OCI-LY1 (cell line): ENCODE measurements at regions not wholly inside any gene's neighbourhood (a gene's known extent, or its start where the extent isn't known, plus 50 kb on each side); places are given as distances from the start of the nearest gene placed in this dataset.

Experiments used
- H2AFZ ChIP-seq: fragments of 200-600 bp; sonication (generic), shearing (Covaris generic); 2 replicates; pipeline ENCODE4 v1.6.0; 2014; ENCODE audit warnings: antibody characterized with exemption, mild to moderate bottlenecking, low read length
- H3F3A ChIP-seq: fragments of 200-600 bp; sonication (generic), shearing (Covaris generic); 2 replicates; pipeline ENCODE4 v1.6.0; 2014; ENCODE audit warnings: mild to moderate bottlenecking, antibody characterized with exemption, low read length, moderate library complexity; ENCODE audit not compliant: insufficient read depth
- H3K27ac ChIP-seq: fragments of 200-600 bp; sonication (generic); 2 replicates; pipeline ENCODE4 v1.5.1; 2014; ENCODE audit warnings: low read length, mixed run types, mild to moderate bottlenecking, low read depth; ENCODE audit not compliant: poor library complexity, severe bottlenecking
- H3K27me3 ChIP-seq: fragments of 200-600 bp; sonication (generic); 2 replicates; pipeline ENCODE4 v1.6.0; 2014; ENCODE audit warnings: antibody characterized with exemption, mild to moderate bottlenecking, low read length, moderate library complexity; ENCODE audit not compliant: insufficient read depth
- H3K36me3 ChIP-seq: fragments of 200-600 bp; sonication (generic); 2 replicates; pipeline ENCODE4 v1.6.1; 2014; ENCODE audit warnings: mild to moderate bottlenecking, antibody characterized with exemption, low read length, moderate library complexity, mixed read lengths; ENCODE audit not compliant: insufficient read depth
- H3K4me1 ChIP-seq: fragments of 200-600 bp; sonication (generic); 2 replicates; pipeline ENCODE4 v1.5.1; 2014; ENCODE audit warnings: mild to moderate bottlenecking, low read length, moderate library complexity; ENCODE audit not compliant: insufficient read depth, severe bottlenecking
- H3K4me2 ChIP-seq: fragments of 200-600 bp; sonication (generic), shearing (Covaris generic); 2 replicates; pipeline ENCODE4 v1.6.1; 2014; ENCODE audit warnings: low read length
- H3K4me3 ChIP-seq: fragments of 200-600 bp; sonication (generic); 2 replicates; pipeline ENCODE4 v1.5.1; 2014; ENCODE audit warnings: low read length, low read depth, mild to moderate bottlenecking, mixed read lengths; ENCODE audit not compliant: poor library complexity, severe bottlenecking
- H3K79me2 ChIP-seq: fragments of 200-600 bp; shearing (Covaris generic); 2 replicates; pipeline ENCODE4 v1.6.1; 2016; ENCODE audit warnings: mixed run types, low read length, mixed read lengths; ENCODE audit not compliant: insufficient read depth
- H3K9ac ChIP-seq: fragments of 200-600 bp; sonication (generic), shearing (Covaris generic); 2 replicates; pipeline ENCODE4 v1.6.1; 2014; ENCODE audit warnings: mild to moderate bottlenecking, low read length, mixed read lengths
- H3K9me2 ChIP-seq: fragments of 200-600 bp; sonication (generic), shearing (Covaris generic); 2 replicates; pipeline ENCODE4 v1.6.1; 2014; ENCODE audit warnings: low read depth, mild to moderate bottlenecking, low read length, mixed read lengths
- H3K9me3 ChIP-seq: fragments of 200-600 bp; shearing (Covaris generic); 2 replicates; pipeline ENCODE4 v1.6.1; 2014; ENCODE audit warnings: low read length, mixed read lengths
- H4K20me1 ChIP-seq: fragments of 200-600 bp; sonication (generic), shearing (Covaris generic); 2 replicates; pipeline ENCODE4 v1.6.0; 2016; ENCODE audit warnings: mild to moderate bottlenecking, low read length; ENCODE audit not compliant: insufficient read depth
- EZH2 ChIP-seq: fragments of 200-600 bp; sonication (generic), shearing (Covaris generic); IDR thresholded peaks from 2 replicates; pipeline ENCODE4 v1.8.0; 2017; ENCODE audit warnings: borderline replicate concordance, mixed run types, mild to moderate bottlenecking, antibody characterized with exemption, low read length, moderate library complexity, mixed read lengths
- TF ChIP-seq, protein P1 (sequence below): fragments of 200-600 bp; sonication (generic), shearing (Covaris generic); IDR thresholded peaks from 2 replicates; pipeline ENCODE4 v1.5.1; 2017; ENCODE audit warnings: mild to moderate bottlenecking, antibody characterized with exemption, low read length, moderate library complexity, mixed read lengths

DNA sequence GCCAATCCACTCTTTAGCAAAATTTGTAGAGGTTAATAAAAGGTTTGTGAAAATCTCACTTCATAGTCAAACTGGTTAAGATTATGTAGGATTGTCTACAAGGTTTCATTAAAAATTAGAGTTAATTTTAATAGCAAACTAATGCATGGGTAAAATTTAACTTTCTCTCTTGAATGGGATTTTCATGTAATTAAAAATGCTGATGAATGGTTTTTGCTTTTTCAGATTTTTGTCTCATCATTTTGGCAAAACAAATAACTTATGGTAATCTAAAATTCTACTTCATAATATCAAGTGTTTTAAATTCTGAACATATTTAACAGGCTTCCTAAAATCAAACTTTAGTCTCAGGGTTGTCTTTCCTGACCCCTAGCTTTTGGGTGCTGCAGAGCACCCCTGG lies 113.8 kb upstream of the FAM174A start:
- Histone ChIP-seq H3K4me3 (no peak overlapping the region), H3K9me2 (no peaks in the 10 kb centered on the region), H2AFZ (no peak overlapping the region), H3K27ac (no peak overlapping the region), H4K20me1 (no peaks in the 10 kb centered on the region), H3K36me3 (no peaks in the 10 kb centered on the region), H3F3A (no peaks in the 10 kb centered on the region), H3K4me2 (no peak overlapping the region), H3K79me2 (no peaks in the 10 kb centered on the region), H3K4me1 (no peaks in the 10 kb centered on the region), H3K9me3 (no peaks in the 10 kb centered on the region), H3K27me3 (no peaks in the 10 kb centered on the region), H3K9ac (no peak overlapping the region)
- TF ChIP-seq, protein P1, sequence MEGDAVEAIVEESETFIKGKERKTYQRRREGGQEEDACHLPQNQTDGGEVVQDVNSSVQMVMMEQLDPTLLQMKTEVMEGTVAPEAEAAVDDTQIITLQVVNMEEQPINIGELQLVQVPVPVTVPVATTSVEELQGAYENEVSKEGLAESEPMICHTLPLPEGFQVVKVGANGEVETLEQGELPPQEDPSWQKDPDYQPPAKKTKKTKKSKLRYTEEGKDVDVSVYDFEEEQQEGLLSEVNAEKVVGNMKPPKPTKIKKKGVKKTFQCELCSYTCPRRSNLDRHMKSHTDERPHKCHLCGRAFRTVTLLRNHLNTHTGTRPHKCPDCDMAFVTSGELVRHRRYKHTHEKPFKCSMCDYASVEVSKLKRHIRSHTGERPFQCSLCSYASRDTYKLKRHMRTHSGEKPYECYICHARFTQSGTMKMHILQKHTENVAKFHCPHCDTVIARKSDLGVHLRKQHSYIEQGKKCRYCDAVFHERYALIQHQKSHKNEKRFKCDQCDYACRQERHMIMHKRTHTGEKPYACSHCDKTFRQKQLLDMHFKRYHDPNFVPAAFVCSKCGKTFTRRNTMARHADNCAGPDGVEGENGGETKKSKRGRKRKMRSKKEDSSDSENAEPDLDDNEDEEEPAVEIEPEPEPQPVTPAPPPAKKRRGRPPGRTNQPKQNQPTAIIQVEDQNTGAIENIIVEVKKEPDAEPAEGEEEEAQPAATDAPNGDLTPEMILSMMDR: no peak
- no peak for TF ChIP-seq EZH2

DNA sequence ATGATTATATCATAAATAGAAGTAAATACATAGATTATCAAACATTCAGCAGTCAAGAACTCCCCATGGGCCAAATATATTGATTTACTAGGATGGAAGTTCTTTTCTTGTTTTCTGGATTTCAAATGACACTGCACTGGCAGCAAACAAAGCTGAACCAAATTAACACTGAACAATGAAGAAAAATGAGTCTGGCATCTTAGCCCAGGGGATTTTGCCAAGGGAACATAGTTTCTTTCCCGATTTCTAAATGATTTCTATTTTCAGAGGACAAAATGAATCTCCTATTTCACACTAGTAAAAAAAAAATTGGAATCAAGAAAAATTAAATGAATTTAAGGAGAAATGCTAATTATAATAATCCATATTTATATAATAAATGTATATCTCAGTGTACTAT lies 116.9 kb upstream of the FAM174A start:
- no peaks in the 10 kb centered on the region for H3K4me1 ChIP-seq
- H3K4me3 ChIP-seq: no peak overlapping the region
- H3K9ac ChIP-seq: no peak overlapping the region
- no peaks in the 10 kb centered on the region for H3K27me3 ChIP-seq
- no peaks in the 10 kb centered on the region for H3F3A ChIP-seq
- H4K20me1 ChIP-seq: no peaks in the 10 kb centered on the region
- H3K9me2 ChIP-seq: no peaks in the 10 kb centered on the region
- no peaks in the 10 kb centered on the region for H3K79me2 ChIP-seq
- no peaks in the 10 kb centered on the region for H3K36me3 ChIP-seq
- H3K9me3 ChIP-seq: no peaks in the 10 kb centered on the region
- no peak overlapping the region for H2AFZ ChIP-seq
- no peak for TF ChIP-seq EZH2
- TF ChIP-seq, protein P1: no peak
- no peak overlapping the region for H3K4me2 ChIP-seq
- H3K27ac ChIP-seq: no peak overlapping the region

DNA sequence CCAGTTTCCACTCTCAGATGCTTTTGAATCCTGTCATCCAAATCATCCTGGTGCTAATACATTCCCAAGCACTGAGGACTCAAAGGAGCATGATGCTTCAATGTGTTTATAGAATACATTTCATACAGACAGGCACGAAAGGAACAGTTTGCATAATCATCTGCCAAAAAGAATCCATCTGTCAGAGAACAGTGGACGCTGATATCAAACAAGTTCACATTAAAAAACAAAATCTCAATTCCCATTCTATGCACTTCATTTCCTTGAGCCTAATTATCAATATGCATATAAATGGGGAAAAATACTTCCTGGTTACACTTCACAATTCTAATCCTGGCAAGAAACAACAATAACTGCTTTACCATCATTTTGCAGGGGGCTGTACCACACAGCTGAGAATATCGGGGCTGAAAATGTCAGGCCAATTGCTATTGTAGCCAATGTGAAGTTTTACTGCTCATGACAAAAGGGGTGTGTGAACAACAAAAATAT lies 125.5 kb upstream of the FAM174A start:
- Histone ChIP-seq H3K9me2 (no peaks in the 10 kb centered on the region), H3K27ac (no peak overlapping the region), H4K20me1 (no peaks in the 10 kb centered on the region), H3K27me3 (no peaks in the 10 kb centered on the region), H3K9me3 (no peaks in the 10 kb centered on the region), H3K4me2 (no peak overlapping the region), H3K36me3 (no peaks in the 10 kb centered on the region), H3K4me1 (no peaks in the 10 kb centered on the region), H3K9ac (no peak overlapping the region), H3F3A (no peaks in the 10 kb centered on the region), H2AFZ (no peak overlapping the region), H3K4me3 (no peak overlapping the region), H3K79me2 (no peaks in the 10 kb centered on the region)
- TF ChIP-seq, protein P1: no peak
- no peak for TF ChIP-seq EZH2
